ENCODE measurements at regions not wholly inside any gene's neighbourhood (a gene's known extent, or its start where the extent isn't known, plus 50 kb on each side); places are given as distances from the start of the nearest gene placed in this dataset.

DNA sequence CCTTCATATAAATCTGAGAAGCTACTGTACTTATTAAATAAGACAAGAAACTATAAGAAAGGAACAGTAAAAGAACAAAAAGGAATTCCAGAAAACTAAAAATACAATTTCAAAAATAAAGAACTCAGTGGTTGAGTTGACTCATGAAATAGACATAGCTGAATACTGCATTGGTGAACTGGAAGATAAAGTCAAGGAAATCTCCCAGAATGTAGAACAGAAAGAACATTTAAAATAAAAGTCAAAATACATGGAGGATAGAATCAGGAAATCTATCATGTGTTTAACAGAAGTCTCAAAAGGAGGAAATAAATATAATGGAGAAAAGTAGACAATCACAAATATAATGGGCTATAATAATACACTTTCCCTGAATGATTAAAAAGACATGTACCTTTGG lies 136.4 kb upstream of the PMFBP1 start:
- no peak for DNase-seq

DNA sequence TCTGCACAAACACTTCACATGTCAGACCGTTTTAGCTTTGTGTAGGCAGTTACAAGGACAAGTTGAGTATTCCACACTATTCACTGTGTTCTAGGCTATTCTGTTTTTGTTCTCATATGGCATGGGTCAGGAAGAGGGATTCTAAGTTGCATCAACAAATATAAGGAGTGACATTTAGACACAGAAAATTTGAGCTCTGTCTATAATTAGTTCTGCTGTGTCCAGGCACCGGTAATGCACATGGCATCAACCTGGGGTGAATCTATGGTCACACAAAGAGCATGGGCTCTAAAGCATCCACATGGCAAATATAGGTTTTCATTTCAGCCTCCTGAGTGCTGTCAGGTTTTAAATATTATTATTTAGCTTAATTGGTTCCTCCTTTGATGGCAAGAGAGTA lies 130.4 kb upstream of the PMFBP1 start:
- DNase-seq: no peak

DNA sequence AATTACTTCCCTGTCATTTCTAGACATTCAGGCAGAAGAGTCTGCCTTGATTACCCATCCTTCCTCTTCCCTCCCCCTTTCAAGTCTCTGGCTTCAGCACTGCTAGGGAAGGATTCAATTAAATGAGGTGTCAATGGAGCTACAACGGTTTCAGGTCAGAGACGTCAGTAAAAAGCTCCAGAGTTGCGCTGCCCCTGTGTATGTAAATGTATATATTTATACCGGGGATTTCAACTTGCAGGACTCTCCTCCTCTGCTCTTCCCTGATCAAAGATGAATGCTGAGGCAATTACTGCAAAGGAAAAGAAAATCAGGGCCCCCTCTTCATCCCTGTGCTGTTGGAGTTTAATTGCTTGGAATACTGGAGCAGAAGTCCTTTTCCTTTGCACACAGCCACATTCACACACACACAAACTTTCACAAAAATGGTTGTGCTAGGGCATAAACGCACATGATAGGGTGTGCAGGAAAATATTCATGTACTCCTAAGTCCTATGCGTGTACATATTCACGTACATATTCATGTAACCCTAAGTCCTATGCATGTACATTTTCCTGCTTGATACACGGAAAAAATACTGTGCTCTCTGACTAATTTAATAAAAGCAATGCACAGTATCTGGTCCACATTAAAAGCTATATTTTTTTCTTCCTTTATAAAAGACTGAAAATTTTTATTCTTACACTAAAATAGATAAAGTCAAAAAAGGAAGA lies 129.7 kb upstream of the PMFBP1 start:
- DNase-seq: no peak

GRCh38 chr16:72300892-72301291 lies 128.9 kb upstream of the PMFBP1 start:
- no peak for DNase-seq

DNA sequence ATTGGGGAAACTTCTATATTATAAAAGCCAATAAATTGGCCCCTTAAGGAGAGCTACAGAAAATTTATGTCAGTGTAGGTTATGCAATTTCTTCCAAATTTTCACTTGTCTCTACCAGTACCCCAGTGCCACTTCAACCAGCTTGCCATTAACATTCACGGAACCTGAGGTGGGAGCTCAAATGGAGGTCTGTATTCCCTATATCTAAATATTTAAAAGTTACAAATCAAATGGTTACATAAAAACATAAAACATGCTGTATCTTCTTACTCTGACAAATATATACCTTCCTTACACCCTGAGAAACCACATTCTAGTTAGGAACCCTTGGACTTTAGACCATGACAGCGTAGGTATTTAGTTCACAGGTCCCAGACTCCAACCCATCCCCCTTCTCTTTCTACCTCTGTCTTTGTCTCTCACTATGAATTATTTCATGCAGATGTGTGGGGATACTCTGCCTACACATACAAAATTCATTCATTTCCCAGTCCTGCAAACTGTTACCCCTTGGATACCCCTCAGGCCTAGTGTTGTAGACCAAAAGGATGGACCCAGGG lies 127.8 kb upstream of the PMFBP1 start:
- no peak for DNase-seq

GRCh38 chr16:72298961-72299360 lies 127.0 kb upstream of the PMFBP1 start:
- DNase-seq: no peak

GRCh38 chr16:72295914-72296313 lies 124.0 kb upstream of the PMFBP1 start:
- no peak for DNase-seq

GRCh38 chr16:72291531-72291981 lies 119.6 kb upstream of the PMFBP1 start:
- DNase-seq: peak; percentile 20 to 62

GRCh38 chr16:72291121-72291520 lies 119.2 kb upstream of the PMFBP1 start:
- no peak for DNase-seq

GRCh38 chr16:72287649-72288048 lies 115.7 kb upstream of the PMFBP1 start:
- DNase-seq: peak; percentile 9 to 43

- DNase-seq: peak in 1 of 2 donors; percentile 11
Measured at GRCh38 chr16:72286936-72287620, 115.1 kb upstream of the PMFBP1 start.

GRCh38 chr16:72285728-72286127 lies 113.8 kb upstream of the PMFBP1 start:
- DNase-seq: no peak

GRCh38 chr16:72285324-72285723 lies 113.4 kb upstream of the PMFBP1 start:
- no peak for DNase-seq

DNA sequence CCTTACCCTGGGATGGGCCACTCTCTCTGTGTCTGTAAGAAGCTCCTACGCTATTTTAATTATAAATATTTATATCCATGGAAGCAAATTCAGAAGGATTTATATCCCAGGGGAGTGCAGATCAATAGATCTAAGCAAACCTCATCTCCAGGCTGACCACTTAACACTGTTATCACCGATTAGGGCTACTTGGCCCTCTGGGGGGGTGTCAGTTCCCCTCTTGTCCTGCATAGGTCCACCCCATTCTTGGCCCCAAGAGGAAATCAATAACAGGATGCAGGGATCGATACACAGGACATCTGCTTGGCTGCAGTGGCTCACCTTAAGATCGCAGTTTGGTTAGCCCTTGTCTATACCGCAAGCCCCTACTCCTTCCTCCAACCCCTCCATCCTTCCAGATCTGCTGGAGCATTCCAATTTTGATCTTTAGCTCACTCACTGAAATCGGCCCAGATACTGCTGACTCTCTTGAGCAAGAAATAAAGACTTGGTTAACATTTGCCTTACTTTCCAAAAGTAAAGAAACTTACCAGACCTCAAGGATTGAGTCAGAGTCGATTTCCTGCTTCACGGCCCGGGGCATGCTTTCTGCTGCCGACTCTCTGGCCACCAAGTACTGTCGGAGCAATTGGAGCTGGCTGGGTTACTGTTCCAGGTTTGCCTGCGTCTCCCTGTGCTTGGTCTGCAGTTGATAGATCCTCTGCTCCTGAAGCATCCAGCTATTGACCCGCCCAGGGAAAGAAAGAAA lies 112.3 kb upstream of the PMFBP1 start:
- no peak for DNase-seq

- DNase-seq: no peak
Measured at GRCh38 chr16:72282362-72282761, 110.4 kb upstream of the PMFBP1 start.

DNA sequence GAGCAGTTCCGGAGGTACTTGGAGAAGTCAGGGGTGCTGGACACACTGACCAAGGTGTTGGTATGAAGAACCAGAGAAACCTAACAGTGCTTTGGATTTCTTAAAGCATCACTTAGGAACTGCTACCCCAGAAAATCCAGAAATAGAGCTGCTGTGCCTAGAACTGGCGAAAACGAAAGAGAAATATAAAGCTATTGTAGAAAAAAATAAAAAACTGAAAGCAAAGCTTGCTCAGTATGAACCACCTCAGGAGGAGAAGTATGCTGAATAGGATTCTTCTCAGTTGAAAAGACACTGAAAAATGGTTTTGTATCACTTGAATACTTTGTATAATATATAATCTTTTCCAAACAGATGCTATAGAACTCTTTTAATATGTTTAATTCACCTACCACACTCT lies 106.3 kb upstream of the PMFBP1 start:
- no peak for DNase-seq

GRCh38 chr16:72277749-72278148 lies 105.8 kb upstream of the PMFBP1 start:
- DNase-seq: no peak

GRCh38 chr16:72271699-72272240 lies 99.8 kb upstream of the PMFBP1 start:
- DNase-seq: no peak

DNA sequence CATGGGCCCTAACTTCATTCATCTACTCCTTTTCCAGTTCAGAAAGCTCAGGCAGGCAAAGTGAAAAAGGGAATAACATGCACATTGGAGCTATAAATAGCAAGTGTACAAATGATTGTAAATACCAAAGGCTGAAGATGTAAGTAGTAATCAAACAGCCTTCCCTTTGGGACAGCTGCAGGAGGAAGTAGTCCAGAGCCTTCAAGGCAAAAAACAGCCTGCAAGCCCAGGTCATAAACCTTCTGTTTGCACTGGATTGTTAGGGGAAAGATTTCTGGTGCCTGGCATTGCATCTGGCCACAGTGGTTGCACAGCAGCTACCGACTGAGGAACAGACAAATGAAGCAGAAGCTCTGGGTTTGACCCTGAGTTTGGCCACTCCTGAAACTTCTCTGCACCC lies 98.6 kb upstream of the PMFBP1 start:
- DNase-seq: no peak

GRCh38 chr16:72266836-72267235 lies 94.9 kb upstream of the PMFBP1 start:
- no peak for DNase-seq

DNA sequence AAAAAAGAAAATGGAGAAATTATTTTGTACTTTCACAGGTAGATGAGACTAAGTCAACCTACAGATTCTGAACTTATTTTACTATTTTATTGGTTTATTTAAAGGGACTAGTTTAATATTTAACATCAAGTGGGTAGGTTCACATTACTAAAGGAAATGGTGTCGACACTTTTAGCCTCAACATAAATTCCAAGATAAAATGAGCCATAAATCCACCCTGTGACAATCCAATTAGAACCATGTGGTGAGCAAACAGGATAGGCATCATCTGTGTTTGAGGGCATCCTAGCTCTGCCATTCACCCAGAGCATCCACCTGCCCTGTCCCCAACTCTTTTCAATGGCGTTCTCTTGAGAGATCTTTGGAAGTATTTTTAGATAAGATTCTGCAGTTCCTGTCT lies 92.8 kb upstream of the PMFBP1 start:
- no peak for DNase-seq

GRCh38 chr16:72262711-72263110 lies 90.8 kb upstream of the PMFBP1 start:
- DNase-seq: no peak

DNA sequence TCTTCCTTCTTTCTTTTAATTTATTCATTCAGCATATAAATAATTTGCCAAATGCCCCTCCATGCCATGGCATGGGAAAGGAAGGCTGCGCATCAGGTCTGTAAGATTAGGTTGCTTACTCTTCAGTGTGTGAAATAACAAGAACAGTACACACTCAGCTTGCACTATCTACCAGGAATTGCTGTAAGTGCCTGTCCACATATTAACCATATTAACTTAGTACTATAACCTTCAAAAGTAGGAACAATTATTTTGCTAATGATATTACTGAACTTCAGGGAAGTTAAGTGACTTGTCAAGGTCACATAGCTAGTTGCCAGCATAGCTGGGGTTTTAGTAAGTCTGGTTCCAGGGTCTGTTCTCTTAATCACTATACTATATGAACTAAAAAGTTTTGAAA lies 89.2 kb upstream of the PMFBP1 start:
- DNase-seq: no peak
